Smooth muscle cell (in vitro differentiated cells): ENCODE measurements at regions not wholly inside any gene's neighbourhood (a gene's known extent, or its start where the extent isn't known, plus 50 kb on each side); places are given as distances from the start of the nearest gene placed in this dataset.

Experiments
- DNase-seq: peaks from one replicate; lab custom pipeline; 2025; ENCODE audit not compliant: unreplicated experiment; lab: John Stamatoyannopoulos, UW
- H2AFZ ChIP-seq: fragments of 200-600 bp; sonication (generic); 2 replicates; pipeline ENCODE4 v1.6.0; 2016; ENCODE audit warnings: antibody characterized with exemption, low read depth, mild to moderate bottlenecking
- H3F3A ChIP-seq: fragments of 200-600 bp; sonication (generic); 2 replicates; pipeline ENCODE4 v1.6.0; 2017; ENCODE audit warnings: antibody characterized with exemption, low read depth
- H3K27ac ChIP-seq: fragments of 200-600 bp; sonication (generic); 2 replicates; pipeline ENCODE4 v1.5.1; 2016; ENCODE audit warnings: low read depth, mild to moderate bottlenecking
- H3K27me3 ChIP-seq: fragments of 200-600 bp; sonication (generic); 2 replicates; pipeline ENCODE4 v1.6.1; 2016; ENCODE audit warnings: low read depth, mild to moderate bottlenecking
- H3K36me3 ChIP-seq: fragments of 200-600 bp; sonication (generic); 2 replicates; pipeline ENCODE4 v1.5.1; 2016; ENCODE audit warnings: low read depth
- H3K4me1 ChIP-seq: fragments of 200-600 bp; sonication (generic); 2 replicates; pipeline ENCODE4 v1.5.1; 2016; ENCODE audit warnings: low read depth
- H3K4me2 ChIP-seq: fragments of 200-600 bp; sonication (generic); 2 replicates; pipeline ENCODE4 v1.6.0; 2016; ENCODE audit warnings: mild to moderate bottlenecking
- H3K4me3 ChIP-seq: fragments of 200-600 bp; sonication (generic); 2 replicates; pipeline ENCODE4 v1.5.1; 2016; ENCODE audit warnings: mild to moderate bottlenecking
- H3K79me2 ChIP-seq: fragments of 200-600 bp; sonication (generic); 2 replicates; pipeline ENCODE4 v1.6.0; 2016; ENCODE audit warnings: low read depth, mild to moderate bottlenecking
- H3K9ac ChIP-seq: fragments of 200-600 bp; sonication (generic); 2 replicates; pipeline ENCODE4 v1.6.0; 2016; ENCODE audit warnings: low read depth
- H3K9me3 ChIP-seq: fragments of 200-600 bp; sonication (generic); replicated peaks from 2 replicates; pipeline ENCODE4 v1.5.1; 2016; ENCODE audit warnings: low read depth
- H4K20me1 ChIP-seq: fragments of 200-600 bp; sonication (generic); 2 replicates; pipeline ENCODE4 v1.6.0; 2016; ENCODE audit warnings: low read depth
- WGBS: methylation state at CpG from one replicate; pipeline ENCODE4 v1.1.7; 2016; ENCODE audit warnings: low lambda C conversion rate; 5-methylcytosine and 5-hydroxymethylcytosine counted together
- TF ChIP-seq, protein P1 (sequence below): fragments of 200-600 bp; sonication (generic); IDR thresholded peaks from 2 replicates; pipeline ENCODE4 v1.5.1; 2017; ENCODE audit warnings: borderline replicate concordance, mild to moderate bottlenecking, antibody characterized with exemption; ENCODE audit not compliant: insufficient read depth, poor library complexity, severe bottlenecking

DNA sequence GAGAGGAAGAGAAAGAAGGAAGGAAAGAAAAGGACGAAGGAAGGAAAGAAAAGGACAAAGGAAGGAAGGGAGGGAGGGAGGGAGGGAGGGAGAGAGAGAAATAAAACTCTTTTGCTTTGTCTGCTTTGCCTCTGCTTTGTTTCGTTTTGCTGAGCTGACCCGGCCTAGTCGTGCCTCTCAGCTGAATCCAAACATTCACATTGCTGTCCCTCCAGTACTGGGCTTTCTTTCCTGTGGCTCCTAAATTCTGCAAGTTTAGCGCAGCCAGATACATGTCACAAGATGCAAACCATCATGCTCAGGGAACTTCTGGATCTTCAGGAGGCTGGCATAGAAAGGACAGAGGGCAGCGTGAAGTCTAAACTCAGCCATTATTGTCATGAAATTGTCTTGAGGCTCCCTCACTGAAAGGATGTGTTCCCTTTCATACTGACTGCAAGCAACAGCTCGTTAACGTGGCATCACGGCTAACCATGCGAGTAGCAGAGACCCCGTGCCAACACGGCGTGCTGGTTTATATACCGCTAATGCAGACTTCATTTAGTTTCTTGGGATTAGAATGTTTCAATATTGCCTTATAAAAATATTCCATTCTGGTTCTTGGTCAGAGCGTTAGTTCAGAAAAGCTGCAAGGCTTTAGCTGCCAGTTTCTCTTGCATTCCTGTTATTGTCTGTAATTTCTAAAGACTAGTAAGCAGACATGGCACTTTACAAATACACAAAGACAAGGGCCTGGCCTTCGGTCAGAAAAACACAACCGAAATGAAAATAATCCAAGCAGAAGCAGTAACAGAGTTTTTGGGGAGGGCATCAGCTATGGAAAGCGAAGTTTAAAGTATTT is 94.2 kb downstream of the TMEM174 start:
- Histone ChIP-seq H3K4me2 (no peak overlapping the region), H3F3A (no peaks in the 10 kb centered on the region), H3K79me2 (no peaks in the 10 kb centered on the region), H3K9me3 (no peaks in the 10 kb centered on the region), H3K9ac (no peak overlapping the region), H4K20me1 (no peaks in the 10 kb centered on the region), H2AFZ (no peak overlapping the region), H3K27ac (no peak overlapping the region), H3K27me3 (no peaks in the 10 kb centered on the region), H3K36me3 (no peaks in the 10 kb centered on the region), H3K4me1 (peaks cover 14% of the 10 kb centered on the region), H3K4me3 (no peak overlapping the region)
- TF ChIP-seq, protein P1, sequence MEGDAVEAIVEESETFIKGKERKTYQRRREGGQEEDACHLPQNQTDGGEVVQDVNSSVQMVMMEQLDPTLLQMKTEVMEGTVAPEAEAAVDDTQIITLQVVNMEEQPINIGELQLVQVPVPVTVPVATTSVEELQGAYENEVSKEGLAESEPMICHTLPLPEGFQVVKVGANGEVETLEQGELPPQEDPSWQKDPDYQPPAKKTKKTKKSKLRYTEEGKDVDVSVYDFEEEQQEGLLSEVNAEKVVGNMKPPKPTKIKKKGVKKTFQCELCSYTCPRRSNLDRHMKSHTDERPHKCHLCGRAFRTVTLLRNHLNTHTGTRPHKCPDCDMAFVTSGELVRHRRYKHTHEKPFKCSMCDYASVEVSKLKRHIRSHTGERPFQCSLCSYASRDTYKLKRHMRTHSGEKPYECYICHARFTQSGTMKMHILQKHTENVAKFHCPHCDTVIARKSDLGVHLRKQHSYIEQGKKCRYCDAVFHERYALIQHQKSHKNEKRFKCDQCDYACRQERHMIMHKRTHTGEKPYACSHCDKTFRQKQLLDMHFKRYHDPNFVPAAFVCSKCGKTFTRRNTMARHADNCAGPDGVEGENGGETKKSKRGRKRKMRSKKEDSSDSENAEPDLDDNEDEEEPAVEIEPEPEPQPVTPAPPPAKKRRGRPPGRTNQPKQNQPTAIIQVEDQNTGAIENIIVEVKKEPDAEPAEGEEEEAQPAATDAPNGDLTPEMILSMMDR: no peak
- WGBS: 85% methylated on average over 17 of the region's 18 CpGs
- DNase-seq: no peak

DNA sequence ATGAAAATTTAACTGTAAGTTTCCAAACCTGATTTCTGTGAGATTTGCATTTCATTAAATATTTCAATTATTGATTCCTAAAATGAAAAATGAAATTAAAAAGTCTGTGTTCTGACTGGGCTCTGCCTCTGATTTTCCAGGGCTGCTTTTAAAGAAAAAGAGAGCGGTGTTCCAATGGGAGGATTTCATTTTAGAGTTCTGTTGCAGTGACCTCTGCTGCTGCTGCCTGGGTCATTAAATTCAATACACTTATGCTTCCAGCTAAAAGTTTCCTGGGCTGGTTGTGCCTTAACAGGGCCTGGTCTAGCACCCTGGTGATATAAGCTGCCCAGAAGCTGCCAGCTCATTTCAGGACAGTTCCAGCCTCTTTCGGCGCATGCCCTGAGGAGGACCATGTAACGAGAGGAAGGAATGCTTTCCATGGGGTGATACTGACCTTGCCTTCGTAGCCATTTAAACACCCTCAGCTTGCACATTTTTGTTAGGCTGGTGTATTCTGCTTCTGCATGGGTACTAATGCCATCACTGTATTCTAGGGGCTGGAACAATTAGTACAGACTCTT is 93.3 kb downstream of the TMEM174 start:
- no peaks in the 10 kb centered on the region for H4K20me1 ChIP-seq
- no peaks in the 10 kb centered on the region for H3K9me3 ChIP-seq
- H3K79me2 ChIP-seq: no peaks in the 10 kb centered on the region
- H2AFZ ChIP-seq: no peak overlapping the region
- no peak overlapping the region for H3K9ac ChIP-seq
- no peaks in the 10 kb centered on the region for H3K36me3 ChIP-seq
- WGBS: 94% methylated on average over 5 of the region's 5 CpGs
- H3K4me3 ChIP-seq: no peak overlapping the region
- H3K27me3 ChIP-seq: peaks cover 4% of the 10 kb centered on the region
- no peak overlapping the region for H3K27ac ChIP-seq
- TF ChIP-seq, protein P1: no peak
- no peak overlapping the region for H3K4me2 ChIP-seq
- no peak for DNase-seq
- H3K4me1 ChIP-seq: peaks cover 14% of the 10 kb centered on the region
- H3F3A ChIP-seq: no peaks in the 10 kb centered on the region

DNA sequence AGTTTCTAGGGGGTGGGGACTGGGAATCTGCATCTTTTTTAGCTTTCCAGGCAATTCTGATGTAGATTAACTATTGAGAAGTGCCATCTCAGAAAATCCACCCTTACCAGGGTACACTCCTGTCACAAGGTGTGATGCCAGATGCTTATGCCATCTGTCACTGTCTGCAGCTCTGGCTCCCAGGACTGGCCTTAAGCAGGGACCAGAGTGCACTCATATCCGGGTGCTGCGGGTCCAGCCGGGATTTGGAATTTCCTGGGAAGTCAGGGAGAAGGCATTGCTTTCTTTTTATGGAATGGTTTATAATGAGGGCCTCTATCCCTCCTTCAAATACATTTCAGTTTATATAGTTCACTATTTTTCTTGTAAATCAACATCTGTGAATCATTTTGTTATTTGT is 92.6 kb downstream of the TMEM174 start:
- Histone ChIP-seq H3K27ac (no peak overlapping the region), H3K9me3 (no peaks in the 10 kb centered on the region), H3K4me2 (no peak overlapping the region), H3K9ac (no peak overlapping the region), H3K27me3 (peaks cover 4% of the 10 kb centered on the region), H3K4me1 (peaks cover 14% of the 10 kb centered on the region), H3K4me3 (no peak overlapping the region), H3F3A (no peaks in the 10 kb centered on the region), H3K79me2 (no peaks in the 10 kb centered on the region), H2AFZ (no peak overlapping the region), H3K36me3 (no peaks in the 10 kb centered on the region), H4K20me1 (no peaks in the 10 kb centered on the region)
- no peak for DNase-seq
- TF ChIP-seq, protein P1: no peak
- 86% methylated on average over 3 of the region's 3 CpGs for WGBS

DNA sequence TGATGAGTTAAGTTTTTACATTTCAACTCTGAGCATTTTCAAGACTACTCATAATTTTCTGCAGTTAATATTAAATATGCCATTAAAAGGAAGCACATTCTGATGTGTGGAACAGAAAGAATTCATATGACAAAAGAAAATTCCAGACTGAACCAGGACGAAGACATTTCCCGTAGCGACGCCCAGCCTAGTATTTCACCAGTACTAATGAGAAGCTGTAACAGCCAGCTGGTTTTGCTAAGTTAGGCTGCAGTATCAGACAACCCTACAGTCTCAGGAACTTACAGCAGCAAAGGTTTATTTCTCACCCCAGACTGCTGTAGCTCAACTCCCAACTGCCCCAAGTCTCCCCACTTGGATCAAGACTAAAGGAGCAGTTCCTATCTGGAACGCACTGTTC is 91.6 kb downstream of the TMEM174 start:
- Histone ChIP-seq H3K27ac (no peak overlapping the region), H2AFZ (no peak overlapping the region), H3K4me1 (peaks cover 14% of the 10 kb centered on the region), H3K36me3 (no peaks in the 10 kb centered on the region), H3K4me3 (no peak overlapping the region), H3F3A (no peaks in the 10 kb centered on the region), H3K79me2 (no peaks in the 10 kb centered on the region), H4K20me1 (no peaks in the 10 kb centered on the region), H3K9ac (no peak overlapping the region), H3K27me3 (peaks cover 4% of the 10 kb centered on the region), H3K4me2 (no peak overlapping the region), H3K9me3 (no peaks in the 10 kb centered on the region)
- TF ChIP-seq, protein P1: no peak
- 93% methylated on average over 5 of the region's 5 CpGs for WGBS
- no peak for DNase-seq
